Urinary bladder (tissue), 3 donors: ENCODE measurements at regions not wholly inside any gene's neighbourhood (a gene's known extent, or its start where the extent isn't known, plus 50 kb on each side); places are given as distances from the start of the nearest gene placed in this dataset.

ENCODE experiments used
- DNase-seq: peaks from one replicate; pipeline ENCODE4 v3.0.0-alpha.2; 2015; ENCODE audit errors: extremely low spot score
- H3K27ac ChIP-seq: one replicate; pipeline ENCODE4 v1.5.1; 2013; ENCODE audit warnings: low read depth, mild to moderate bottlenecking, moderate library complexity
- H3K36me3 ChIP-seq: one replicate; pipeline ENCODE4 v1.6.1; 2013; ENCODE audit warnings: mild to moderate bottlenecking, moderate library complexity; ENCODE audit not compliant: insufficient read depth
- H3K4me1 ChIP-seq: one replicate; pipeline ENCODE4 v1.6.1; 2013; ENCODE audit warnings: mild to moderate bottlenecking, moderate library complexity; ENCODE audit not compliant: insufficient read depth
- H3K4me3 ChIP-seq: one replicate; pipeline ENCODE4 v1.5.1; 2013; ENCODE audit warnings: low read depth, low read length
- WGBS: extraction: QIAGEN DNeasy Blood & Tissue Kit; methylation state at CpG from one replicate; pipeline ENCODE4 v1.1.7; 2013; 5-methylcytosine and 5-hydroxymethylcytosine counted together
- donor health status: healthy with polysubstance abuse.
- donor health status: healthy.

DNA sequence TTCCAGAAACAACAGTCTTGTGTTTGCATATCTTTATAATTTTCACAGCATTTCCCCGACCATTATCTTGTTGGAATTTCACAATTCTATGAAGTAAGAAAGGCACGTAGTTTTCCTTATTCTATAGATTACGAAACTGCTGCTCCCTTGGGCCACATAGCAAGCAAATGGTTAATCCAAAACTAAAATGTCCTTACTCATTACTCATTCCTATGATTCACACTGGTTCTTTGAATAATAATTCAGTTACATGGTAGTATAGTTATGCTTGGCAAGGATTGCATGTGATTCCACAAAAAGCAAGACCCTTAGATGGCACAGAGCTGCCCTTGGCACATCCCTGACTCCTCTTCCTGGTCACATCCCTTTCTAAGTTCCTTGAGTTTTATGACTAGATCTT lies 51.2 kb downstream of the OR13H1 start:
- H3K4me1 ChIP-seq, result no peaks in the 10 kb centered on the region
- H3K27ac ChIP-seq, result no peak overlapping the region
- H3K36me3 ChIP-seq, result no peaks in the 10 kb centered on the region
- DNase-seq, result no peak
- 78% methylated on average over 3 of the region's 3 CpGs for WGBS
- no peak overlapping the region for H3K4me3 ChIP-seq

GRCh38 chrX:131607792-131608369 lies 64.0 kb downstream of the OR13H1 start:
- H3K4me3 ChIP-seq, result no peak overlapping the region
- H3K27ac ChIP-seq, result no peak overlapping the region
- no peak for DNase-seq
- no peaks in the 10 kb centered on the region for H3K4me1 ChIP-seq
- no peaks in the 10 kb centered on the region for H3K36me3 ChIP-seq
- 63% methylated on average over 2 of the region's 2 CpGs for WGBS

GRCh38 chrX:131609480-131609879 lies 65.6 kb downstream of the OR13H1 start:
- no peak overlapping the region for H3K4me3 ChIP-seq
- DNase-seq, result no peak
- 75% methylated on average over 5 of the region's 5 CpGs for WGBS
- H3K36me3 ChIP-seq, result no peaks in the 10 kb centered on the region
- H3K4me1 ChIP-seq, result no peaks in the 10 kb centered on the region
- no peak overlapping the region for H3K27ac ChIP-seq

DNA sequence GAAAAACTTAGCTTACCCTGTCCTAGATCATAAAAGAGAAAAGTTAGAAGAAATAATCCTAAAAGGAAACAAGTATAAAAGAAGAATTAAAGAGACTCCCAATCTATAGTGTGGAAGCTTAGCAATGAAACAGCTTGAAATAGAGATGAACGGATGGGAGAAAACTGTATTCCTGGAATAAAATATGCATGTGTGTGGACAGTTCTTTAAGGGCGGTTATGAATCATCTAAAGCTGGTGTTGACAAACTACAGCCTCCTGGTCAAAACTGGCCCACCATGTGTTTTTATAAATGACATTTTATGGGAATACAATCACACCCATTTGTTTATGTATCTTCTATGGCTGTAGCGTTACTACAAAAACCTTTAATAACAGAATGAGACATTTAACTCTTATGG lies 69.4 kb downstream of the OR13H1 start:
- WGBS, result 76% methylated on average over 3 of the region's 3 CpGs
- no peak for DNase-seq
- Histone ChIP-seq H3K27ac (no peak overlapping the region), H3K4me3 (no peak overlapping the region), H3K4me1 (no peaks in the 10 kb centered on the region), H3K36me3 (no peaks in the 10 kb centered on the region)

DNA sequence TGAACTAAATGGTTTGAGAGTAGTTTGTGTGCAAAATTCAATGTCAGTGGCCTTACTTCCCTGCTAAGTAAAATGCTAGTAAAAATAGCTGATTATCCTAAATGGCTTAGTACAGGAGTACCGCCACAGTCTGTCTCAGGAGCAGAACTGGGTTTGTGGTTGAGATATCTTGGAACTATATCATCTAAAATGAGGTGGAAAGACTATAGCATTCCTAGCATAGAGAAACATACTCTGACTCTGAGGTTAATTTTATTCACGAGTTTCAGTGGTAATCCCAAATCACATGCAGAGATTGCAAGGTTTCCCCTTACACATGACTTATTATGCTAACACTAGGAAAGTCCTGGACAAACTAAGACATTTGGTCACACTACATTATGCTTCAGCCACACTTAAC lies 70.4 kb downstream of the OR13H1 start:
- DNase-seq, result no peak
- Histone ChIP-seq H3K4me1 (no peaks in the 10 kb centered on the region), H3K36me3 (no peaks in the 10 kb centered on the region), H3K27ac (no peak overlapping the region), H3K4me3 (no peak overlapping the region)
- 79% methylated on average over 2 of the region's 2 CpGs for WGBS

DNA sequence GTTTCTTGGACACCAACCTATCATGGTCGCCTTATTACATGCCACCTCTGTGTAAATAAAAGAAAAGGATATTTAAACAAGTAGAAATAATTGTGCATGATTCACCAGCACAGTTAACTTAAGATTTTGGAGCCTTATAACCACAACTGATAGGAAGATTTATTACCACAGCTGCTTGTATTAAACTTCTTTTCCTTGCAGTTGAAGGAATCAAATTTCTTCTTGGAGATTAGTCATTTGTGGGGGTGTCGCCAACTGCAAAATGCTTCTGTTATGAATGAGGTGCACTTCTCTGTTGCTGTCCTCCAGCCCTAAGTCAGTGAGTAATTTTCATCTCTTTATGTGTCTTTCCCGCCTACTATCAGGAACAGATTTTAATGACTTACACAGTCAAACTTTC lies 73.3 kb downstream of the OR13H1 start:
- H3K27ac ChIP-seq, result no peak overlapping the region
- 43% methylated on average over 3 of the region's 3 CpGs for WGBS
- H3K4me1 ChIP-seq, result no peaks in the 10 kb centered on the region
- H3K36me3 ChIP-seq, result no peaks in the 10 kb centered on the region
- no peak overlapping the region for H3K4me3 ChIP-seq
- no peak for DNase-seq

DNA sequence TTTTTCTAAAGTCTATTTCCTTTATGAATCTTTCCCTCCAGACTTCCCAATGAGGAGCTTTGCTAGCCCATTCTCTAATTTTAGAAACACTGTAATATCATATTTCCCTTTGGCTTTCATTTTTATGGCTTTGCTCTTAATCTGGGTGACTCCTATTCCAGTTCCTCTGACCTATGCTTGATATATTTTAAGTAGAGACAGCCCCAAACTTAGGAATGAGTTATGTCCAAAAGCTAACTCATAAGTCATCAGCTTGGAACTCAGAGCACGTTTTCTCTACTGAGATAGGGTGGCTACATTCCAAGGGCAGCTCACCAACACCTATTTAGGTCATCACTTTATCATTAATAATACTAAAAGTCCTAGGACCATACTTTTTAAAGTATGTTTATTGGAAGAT lies 77.8 kb downstream of the OR13H1 start:
- Histone ChIP-seq H3K36me3 (no peaks in the 10 kb centered on the region), H3K4me1 (no peaks in the 10 kb centered on the region), H3K27ac (no peak overlapping the region), H3K4me3 (no peak overlapping the region)
- no peak for DNase-seq
- WGBS, result 8% methylated on average over 1 of the region's 1 CpG

GRCh38 chrX:131626681-131627296 lies 82.9 kb downstream of the OR13H1 start:
- no peaks in the 10 kb centered on the region for H3K36me3 ChIP-seq
- no peaks in the 10 kb centered on the region for H3K4me1 ChIP-seq
- WGBS, result 21% methylated on average over 3 of the region's 3 CpGs
- H3K27ac ChIP-seq, result no peak overlapping the region
- no peak overlapping the region for H3K4me3 ChIP-seq
- no peak for DNase-seq

GRCh38 chrX:131630534-131630933 lies 86.7 kb downstream of the OR13H1 start:
- WGBS, result 62% methylated on average over 8 of the region's 8 CpGs

GRCh38 chrX:131633285-131633917 lies 89.5 kb downstream of the OR13H1 start:
- H3K4me1 ChIP-seq, result no peaks in the 10 kb centered on the region
- DNase-seq, result no peak
- 55% methylated on average over 13 of the region's 13 CpGs for WGBS

More at GRCh38 chrX:131630534-131630933, 86.7 kb downstream of the OR13H1 start:
- Histone ChIP-seq H3K4me1 (no peaks in the 10 kb centered on the region), H3K4me3 (no peak overlapping the region), H3K36me3 (no peaks in the 10 kb centered on the region), H3K27ac (no peak overlapping the region)
- no peak for DNase-seq

DNA sequence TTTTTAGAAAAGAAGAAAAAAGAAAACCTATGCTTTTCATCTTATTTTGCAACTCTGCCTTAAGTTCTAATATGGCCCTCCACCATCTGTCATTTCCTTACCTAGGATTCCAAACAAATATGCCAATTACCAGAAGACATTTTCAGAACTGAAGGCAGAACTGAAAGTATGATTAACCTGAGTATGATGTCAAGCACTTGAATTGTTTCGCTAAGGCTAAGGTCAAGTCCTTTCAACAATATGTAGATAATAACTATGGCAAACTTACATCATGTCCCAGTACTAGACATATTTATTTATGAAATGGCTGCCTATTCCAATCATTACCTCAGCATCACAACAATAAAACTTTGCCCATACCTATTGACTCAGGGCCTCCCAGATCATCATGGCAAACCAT lies 91.0 kb downstream of the OR13H1 start:
- Histone ChIP-seq H3K4me1 (no peaks in the 10 kb centered on the region), H3K36me3 (no peaks in the 10 kb centered on the region), H3K4me3 (no peak overlapping the region), H3K27ac (no peak overlapping the region)
- 81% methylated on average over 1 of the region's 1 CpG for WGBS
- no peak for DNase-seq

More at GRCh38 chrX:131633285-131633917, 89.5 kb downstream of the OR13H1 start:
- no peak overlapping the region for H3K4me3 ChIP-seq
- no peaks in the 10 kb centered on the region for H3K36me3 ChIP-seq
- no peak overlapping the region for H3K27ac ChIP-seq

GRCh38 chrX:131646106-131646505 lies 102.2 kb downstream of the OR13H1 start:
- Histone ChIP-seq H3K4me3 (no peak overlapping the region), H3K4me1 (no peaks in the 10 kb centered on the region), H3K36me3 (no peaks in the 10 kb centered on the region), H3K27ac (no peak overlapping the region)
- no peak for DNase-seq
- 73% methylated on average over 1 of the region's 1 CpG for WGBS

DNA sequence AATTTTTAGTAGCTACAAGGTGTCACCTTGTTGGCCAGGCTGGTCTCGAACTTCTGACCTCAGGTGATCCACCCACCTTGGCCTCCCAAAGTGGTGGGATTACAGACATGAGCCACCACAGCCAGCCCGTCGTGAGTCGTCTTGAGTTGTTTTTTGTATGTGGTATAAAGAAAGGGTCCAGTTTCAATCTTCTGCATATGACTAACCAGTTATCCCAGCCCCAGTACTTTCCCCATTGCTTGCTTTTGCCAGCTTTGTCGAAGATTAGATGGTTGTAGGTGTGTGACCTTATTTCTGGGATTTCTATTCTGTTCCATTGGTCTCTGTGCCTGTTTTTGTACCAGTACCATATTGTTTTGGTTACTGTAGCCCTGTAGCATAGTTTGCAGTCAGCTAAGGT lies 105.9 kb downstream of the OR13H1 start:
- Histone ChIP-seq H3K36me3 (no peaks in the 10 kb centered on the region), H3K4me3 (no peak overlapping the region)

DNA sequence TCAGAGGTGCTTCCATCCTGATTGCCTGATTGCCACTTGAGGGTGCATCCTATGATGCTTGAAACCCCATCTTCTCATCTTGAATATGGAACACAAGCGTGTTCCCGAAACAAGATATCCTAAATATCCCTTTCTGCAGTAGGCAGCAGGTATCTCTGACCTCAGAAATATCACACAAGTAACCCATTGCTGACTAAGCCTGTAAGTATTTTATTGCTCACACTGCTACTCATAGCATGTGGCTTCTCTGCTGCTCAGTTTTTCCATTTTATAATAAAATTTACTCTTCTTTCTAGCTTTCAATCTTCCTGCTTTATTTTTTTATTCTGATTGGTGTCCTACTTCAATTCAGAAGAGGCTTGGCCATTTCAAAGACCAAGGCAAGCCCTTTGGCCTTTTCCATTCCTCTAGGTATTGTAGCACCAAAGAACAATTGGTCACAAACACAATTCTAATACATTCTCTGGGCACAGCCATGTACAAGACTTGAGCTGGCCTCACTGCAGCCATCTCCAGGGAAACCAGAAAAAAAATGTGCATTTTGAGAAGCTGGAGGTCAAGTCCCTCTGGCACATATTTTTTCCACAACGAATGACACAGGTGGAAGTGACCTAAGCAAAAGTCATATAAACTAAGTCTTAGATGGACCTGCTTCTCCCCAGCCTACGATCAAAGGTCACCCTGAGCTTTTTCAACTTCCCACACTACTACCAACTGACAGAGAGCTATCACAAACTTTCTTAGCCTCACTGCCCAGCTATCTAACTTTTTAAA lies 107.0 kb downstream of the OR13H1 start:
- H3K4me1 ChIP-seq, result no peaks in the 10 kb centered on the region
- 76% methylated on average over 4 of the region's 4 CpGs for WGBS
- no peaks in the 10 kb centered on the region for H3K36me3 ChIP-seq
- H3K4me3 ChIP-seq, result no peak overlapping the region
- H3K27ac ChIP-seq, result no peak overlapping the region
- no peak for DNase-seq

More for the DNA sequence above, 105.9 kb downstream of the OR13H1 start:
- no peak for DNase-seq
- 87% methylated on average over 5 of the region's 5 CpGs for WGBS
- no peak overlapping the region for H3K27ac ChIP-seq
- H3K4me1 ChIP-seq, result no peaks in the 10 kb centered on the region
